Lower leg skin (tissue), 3 donors: ENCODE measurements at regions not wholly inside any gene's neighbourhood (a gene's known extent, or its start where the extent isn't known, plus 50 kb on each side); places are given as distances from the start of the nearest gene placed in this dataset.

Experiments
- POLR2A ChIP-seq, 2 donors: fragments of 450-650 bp; IDR thresholded peaks; one replicate each; pipeline ENCODE4 v1.6.1; 2016 to 2017; ENCODE audit warnings: antibody characterized with exemption in 2 of 2, mild to moderate bottlenecking in 1 of 2, moderate library complexity in 1 of 2
- TF ChIP-seq, protein P1 (sequence below), 3 donors: fragments of 450-650 bp; IDR thresholded peaks; one replicate each; pipeline ENCODE4 v1.5.1; 2016; ENCODE audit warnings: antibody characterized with exemption in 3 of 3, mild to moderate bottlenecking in 3 of 3, moderate library complexity in 2 of 3

DNA sequence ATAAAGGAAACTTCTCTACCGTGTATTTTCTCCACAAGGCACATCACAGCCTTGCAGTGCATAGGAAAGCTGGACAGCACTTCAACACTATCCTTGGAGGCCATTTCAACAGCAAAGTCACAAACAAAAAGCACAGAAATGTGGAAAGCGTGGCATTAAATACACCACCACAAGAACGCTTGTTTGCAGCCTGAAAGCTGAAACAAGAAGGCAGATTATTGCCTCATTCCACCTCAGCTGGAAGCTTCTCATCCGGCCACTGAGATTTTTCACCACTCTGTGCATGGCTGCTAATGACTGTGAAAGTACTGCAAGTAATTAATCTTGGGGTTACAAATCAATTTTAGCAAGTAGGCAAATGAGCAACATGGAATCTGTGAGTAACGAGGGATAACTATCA lies 50.9 kb upstream of the GALNT2 start:
- TF ChIP-seq POLR2A (IDR thresholded peaks at IDR 0.05) = no peak
- TF ChIP-seq, protein P1, sequence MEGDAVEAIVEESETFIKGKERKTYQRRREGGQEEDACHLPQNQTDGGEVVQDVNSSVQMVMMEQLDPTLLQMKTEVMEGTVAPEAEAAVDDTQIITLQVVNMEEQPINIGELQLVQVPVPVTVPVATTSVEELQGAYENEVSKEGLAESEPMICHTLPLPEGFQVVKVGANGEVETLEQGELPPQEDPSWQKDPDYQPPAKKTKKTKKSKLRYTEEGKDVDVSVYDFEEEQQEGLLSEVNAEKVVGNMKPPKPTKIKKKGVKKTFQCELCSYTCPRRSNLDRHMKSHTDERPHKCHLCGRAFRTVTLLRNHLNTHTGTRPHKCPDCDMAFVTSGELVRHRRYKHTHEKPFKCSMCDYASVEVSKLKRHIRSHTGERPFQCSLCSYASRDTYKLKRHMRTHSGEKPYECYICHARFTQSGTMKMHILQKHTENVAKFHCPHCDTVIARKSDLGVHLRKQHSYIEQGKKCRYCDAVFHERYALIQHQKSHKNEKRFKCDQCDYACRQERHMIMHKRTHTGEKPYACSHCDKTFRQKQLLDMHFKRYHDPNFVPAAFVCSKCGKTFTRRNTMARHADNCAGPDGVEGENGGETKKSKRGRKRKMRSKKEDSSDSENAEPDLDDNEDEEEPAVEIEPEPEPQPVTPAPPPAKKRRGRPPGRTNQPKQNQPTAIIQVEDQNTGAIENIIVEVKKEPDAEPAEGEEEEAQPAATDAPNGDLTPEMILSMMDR (IDR thresholded peaks at IDR 0.05) = no peak
